SK-N-SH (cell line): ENCODE measurements at regions not wholly inside any gene's neighbourhood (a gene's known extent, or its start where the extent isn't known, plus 50 kb on each side); places are given as distances from the start of the nearest gene placed in this dataset.

ENCODE experiments used
- CTCF ChIA-PET: fragments of 300-600, 350-600 bp; formaldehyde crosslinking; extraction: SDS; loops from one replicate; lab custom pipeline; 2021; lab: Yijun Ruan, JAX
- POLR2A ChIA-PET: fragments of 350-600 bp; sonication (Branson Sonifier 250); formaldehyde crosslinking; extraction: SDS; loops from one replicate; lab custom pipeline; 2020; ENCODE audit warnings: antibody characterized with exemption, inconsistent platforms; lab: Yijun Ruan, JAX
- DNase-seq: peaks from one replicate; pipeline ENCODE4 v3.0.0; 2012
- H2AFZ ChIP-seq: fragments of 200-600 bp; sonication (generic); 2 replicates; pipeline ENCODE4 v1.8.1; 2016; ENCODE audit warnings: antibody characterized with exemption, mild to moderate bottlenecking, low read depth
- H3F3A ChIP-seq: fragments of 200-600 bp; sonication (generic); replicated peaks from 2 replicates; pipeline ENCODE3; 2016; ENCODE audit warnings: antibody characterized with exemption, mild to moderate bottlenecking; ENCODE audit not compliant: insufficient read depth
- H3K27ac ChIP-seq, 2 experiments: fragments of 200-500 bp in 1 of 2; fragments of 200-600 bp in 1 of 2; sonication (Bioruptor generic) in 1 of 2; sonication (generic), shearing (Covaris generic) in 1 of 2; 2 replicates each; pipeline versions ENCODE4 v1.5.1 to v1.6.1; 2014 to 2016; ENCODE audit warnings: low read depth in 2 of 2, inconsistent platforms in 1 of 2, low read length in 1 of 2, mild to moderate bottlenecking in 1 of 2, mixed read lengths in 1 of 2
- H3K27me3 ChIP-seq: fragments of 200-600 bp; sonication (generic), shearing (Covaris generic); 2 replicates; pipeline ENCODE4 v1.6.1; 2016; ENCODE audit warnings: mixed run types; ENCODE audit not compliant: insufficient read depth
- H3K36me3 ChIP-seq, 2 experiments: fragments of 200-500 bp in 1 of 2; fragments of 200-600 bp in 1 of 2; sonication (Bioruptor generic) in 1 of 2; sonication (generic) in 1 of 2; replicated peaks in 1 of 2; 2 replicates each; pipeline versions ENCODE3 to v1.5.1; 2014 to 2016; ENCODE audit warnings: low read length in 1 of 2, mild to moderate bottlenecking in 1 of 2; ENCODE audit not compliant: insufficient read depth in 2 of 2, control insufficient read depth in 1 of 2
- H3K4me1 ChIP-seq, 2 experiments: fragments of 200-500 bp in 1 of 2; fragments of 200-600 bp in 1 of 2; sonication (Bioruptor generic) in 1 of 2; sonication (generic), shearing (Covaris generic) in 1 of 2; 2 replicates each; pipeline versions ENCODE4 v1.5.1 to v1.6.1; 2014 to 2016; ENCODE audit warnings: low read depth in 1 of 2, low read length in 1 of 2, mixed run types in 1 of 2; ENCODE audit not compliant: insufficient read depth in 2 of 2, control insufficient read depth in 1 of 2
- H3K4me2 ChIP-seq: fragments of 200-600 bp; sonication (generic), shearing (Covaris generic); 2 replicates; pipeline ENCODE4 v1.6.1; 2017; ENCODE audit warnings: mixed run types
- H3K4me3 ChIP-seq, 2 experiments: fragments of 200-500 bp in 1 of 2; fragments of 200-600 bp in 1 of 2; sonication (Bioruptor generic) in 1 of 2; sonication (generic), shearing (Covaris generic) in 1 of 2; 2 replicates each; pipeline versions ENCODE4 v1.5.1 to v1.8.1; 2014 to 2016; ENCODE audit warnings: low read depth in 2 of 2, inconsistent platforms in 1 of 2, low read length in 1 of 2, mild to moderate bottlenecking in 1 of 2, mixed read lengths in 1 of 2, moderate library complexity in 1 of 2
- H3K79me2 ChIP-seq: fragments of 200-600 bp; sonication (generic); 2 replicates; pipeline ENCODE4 v1.8.1; 2017; ENCODE audit warnings: mild to moderate bottlenecking; ENCODE audit not compliant: insufficient read depth
- H3K9ac ChIP-seq: fragments of 200-600 bp; sonication (generic); 2 replicates; pipeline ENCODE4 v1.6.1; 2017; ENCODE audit warnings: mixed run types
- H3K9me2 ChIP-seq: fragments of 200-600 bp; sonication (generic); 2 replicates; pipeline ENCODE4 v1.6.1; 2017; ENCODE audit warnings: mixed run types
- H3K9me3 ChIP-seq: fragments of 200-600 bp; sonication (generic); 2 replicates; pipeline ENCODE4 v1.6.1; 2017; ENCODE audit warnings: mixed run types, mild to moderate bottlenecking, moderate library complexity
- H4K20me1 ChIP-seq: fragments of 200-600 bp; sonication (generic); 2 replicates; pipeline ENCODE4 v1.6.1; 2017; ENCODE audit warnings: mild to moderate bottlenecking, mixed run types; ENCODE audit not compliant: insufficient read depth
- ELF1 ChIP-seq: IDR thresholded peaks from 2 replicates; pipeline ENCODE4 v1.4.0; 2012
- EZH2phosphoT487 ChIP-seq: fragments of 200-600 bp; sonication (generic); IDR thresholded peaks from 2 replicates; pipeline ENCODE4 v1.6.1; 2017; ENCODE audit warnings: low read depth, mixed run types, mild to moderate bottlenecking, antibody characterized with exemption, moderate library complexity, borderline replicate concordance
- FOXM1 ChIP-seq: IDR thresholded peaks from 2 replicates; pipeline ENCODE4 v1.4.0; 2012; ENCODE audit warnings: low read depth, mild to moderate bottlenecking
- IRF3 ChIP-seq: fragments of 150-350 bp; IDR thresholded peaks from 2 replicates; pipeline ENCODE4 v1.6.1; 2016; ENCODE audit warnings: mild to moderate bottlenecking, low read depth, low read length
- MAX ChIP-seq: IDR thresholded peaks from 2 replicates; pipeline ENCODE4 v1.4.0; 2012; ENCODE audit warnings: low read depth
- MXI1 ChIP-seq: IDR thresholded peaks from 2 replicates; pipeline ENCODE4 v1.6.1; 2012; ENCODE audit warnings: mild to moderate bottlenecking, low read depth, low read length, improper control_type of control experiment
- NFIC ChIP-seq: IDR thresholded peaks from 2 replicates; pipeline ENCODE4 v1.4.0; 2012; ENCODE audit warnings: borderline replicate concordance
- REST ChIP-seq: IDR thresholded peaks from 2 replicates; pipeline ENCODE4 v1.6.1; 2012; ENCODE audit warnings: mild to moderate bottlenecking, low read depth, low read length, moderate library complexity
- RFX5 ChIP-seq: IDR thresholded peaks from 2 replicates; pipeline ENCODE4 v1.6.1; 2012; ENCODE audit warnings: mild to moderate bottlenecking, improper control_type of control experiment, low read length
- RXRA ChIP-seq: IDR thresholded peaks from 2 replicates; pipeline ENCODE4 v1.4.0; 2012; ENCODE audit warnings: low read depth, mild to moderate bottlenecking, borderline replicate concordance
- SIN3A ChIP-seq: IDR thresholded peaks from 2 replicates; pipeline ENCODE4 v1.6.1; 2012; ENCODE audit warnings: low read depth, mild to moderate bottlenecking, low read length, moderate library complexity, borderline replicate concordance
- SMC3 ChIP-seq: IDR thresholded peaks from 2 replicates; pipeline ENCODE4 v1.6.1; 2012; ENCODE audit warnings: low read depth, low read length, improper control_type of control experiment
- TCF12 ChIP-seq: IDR thresholded peaks from 2 replicates; pipeline ENCODE4 v1.4.0; 2012
- USF2 ChIP-seq: fragments of 150-350 bp; IDR thresholded peaks from 2 replicates; pipeline ENCODE4 v1.6.1; 2017; ENCODE audit warnings: antibody characterized with exemption, low read length, low read depth, borderline replicate concordance
- WGBS: methylation state at CpG from one replicate; pipeline ENCODE4 v1.1.6; 2017; ENCODE audit warnings: low lambda C conversion rate; 5-methylcytosine and 5-hydroxymethylcytosine counted together

GRCh38 chr1:4351453-4351852 lies 303.0 kb upstream of the AJAP1 start:
- H3K9me3 ChIP-seq: no peaks in the 10 kb centered on the region
- CTCF ChIA-PET: no interaction called here
- H3K27me3 ChIP-seq: no peaks in the 10 kb centered on the region
- no peak overlapping the region for H3K27ac ChIP-seq
- POLR2A ChIA-PET: no interaction called here
- no peaks in the 10 kb centered on the region for H3K4me1 ChIP-seq
- H3K79me2 ChIP-seq: no peaks in the 10 kb centered on the region
- no peak overlapping the region for H2AFZ ChIP-seq
- H3F3A ChIP-seq: no peaks in the 10 kb centered on the region
- H3K4me3 ChIP-seq: no peak overlapping the region
- TF ChIP-seq TCF12 (no peak), RFX5 (no peak), NFIC (no peak), ELF1 (no peak), RXRA (no peak), MAX (no peak), REST (no peak), SIN3A (no peak), SMC3 (no peak), MXI1 (no peak), FOXM1 (no peak), IRF3 (no peak), USF2 (no peak), EZH2phosphoT487 (no peak)
- DNase-seq: no peak
- no peak overlapping the region for H3K4me2 ChIP-seq
- no peaks in the 10 kb centered on the region for H4K20me1 ChIP-seq
- WGBS: 7% methylated on average over 2 of the region's 6 CpGs
- H3K36me3 ChIP-seq: no peaks in the 10 kb centered on the region
- H3K9me2 ChIP-seq: no peaks in the 10 kb centered on the region
- H3K9ac ChIP-seq: no peak overlapping the region
